Adipocyte (in vitro differentiated cells): ENCODE measurements at regions not wholly inside any gene's neighbourhood (a gene's known extent, or its start where the extent isn't known, plus 50 kb on each side); places are given as distances from the start of the nearest gene placed in this dataset.

Experiments
- DNase-seq: peaks from one replicate; pipeline ENCODE4 v3.0.0-alpha.2; 2015; ENCODE audit warnings: low read depth
- H3K27me3 ChIP-seq: replicated peaks from 2 replicates; pipeline ENCODE4 v1.7.0; 2013; ENCODE audit warnings: mild to moderate bottlenecking, low read length, moderate library complexity; ENCODE audit not compliant: control insufficient read depth, insufficient read depth
- H3K36me3 ChIP-seq: 2 replicates; pipeline ENCODE4 v1.7.0; 2013; ENCODE audit warnings: low read length, mild to moderate bottlenecking, moderate library complexity; ENCODE audit not compliant: control insufficient read depth, insufficient read depth, severe bottlenecking
- H3K4me1 ChIP-seq: 2 replicates; pipeline ENCODE4 v1.7.0; 2013; ENCODE audit warnings: mild to moderate bottlenecking, low read length, moderate library complexity; ENCODE audit not compliant: control insufficient read depth, insufficient read depth
- H3K4me3 ChIP-seq: 2 replicates; pipeline ENCODE4 v1.7.0; 2013; ENCODE audit warnings: mild to moderate bottlenecking, low read length, moderate library complexity
- H3K9ac ChIP-seq: 2 replicates; pipeline ENCODE4 v1.7.0; 2013; ENCODE audit warnings: mild to moderate bottlenecking, low read length, moderate library complexity
- H3K9me3 ChIP-seq: 2 replicates; pipeline ENCODE4 v1.7.0; 2013; ENCODE audit warnings: mild to moderate bottlenecking, low read length, moderate library complexity; ENCODE audit not compliant: control insufficient read depth

GRCh38 chr6:101113468-101114260 is 232.5 kb upstream of the ASCC3 start:
- H3K36me3 ChIP-seq, result no peaks in the 10 kb centered on the region
- no peaks in the 10 kb centered on the region for H3K27me3 ChIP-seq

GRCh38 chr6:101114703-101115102 is 233.6 kb upstream of the ASCC3 start:
- Histone ChIP-seq H3K9ac (no peak overlapping the region), H3K27me3 (no peaks in the 10 kb centered on the region), H3K36me3 (no peaks in the 10 kb centered on the region), H3K4me3 (no peak overlapping the region), H3K4me1 (no peaks in the 10 kb centered on the region), H3K9me3 (no peaks in the 10 kb centered on the region)
- peak; percentile 79 for DNase-seq

More at GRCh38 chr6:101113468-101114260, 232.5 kb upstream of the ASCC3 start:
- DNase-seq, result no peak
- Histone ChIP-seq H3K9ac (no peak overlapping the region), H3K4me3 (no peak overlapping the region), H3K9me3 (no peaks in the 10 kb centered on the region), H3K4me1 (no peaks in the 10 kb centered on the region)

GRCh38 chr6:101116337-101116736 is 235.2 kb upstream of the ASCC3 start:
- DNase-seq, result no peak
- H3K27me3 ChIP-seq, result no peaks in the 10 kb centered on the region
- H3K4me3 ChIP-seq, result no peak overlapping the region
- no peaks in the 10 kb centered on the region for H3K36me3 ChIP-seq
- no peaks in the 10 kb centered on the region for H3K9me3 ChIP-seq
- H3K4me1 ChIP-seq, result no peaks in the 10 kb centered on the region
- H3K9ac ChIP-seq, result no peak overlapping the region

- Histone ChIP-seq H3K36me3 (no peaks in the 10 kb centered on the region), H3K9me3 (no peaks in the 10 kb centered on the region), H3K4me1 (no peaks in the 10 kb centered on the region), H3K4me3 (no peak overlapping the region), H3K27me3 (no peaks in the 10 kb centered on the region), H3K9ac (no peak overlapping the region)
- peak; percentile 25 for DNase-seq
Observed at GRCh38 chr6:101117393-101118135, 236.4 kb upstream of the ASCC3 start.

- Histone ChIP-seq H3K4me1 (no peaks in the 10 kb centered on the region), H3K9ac (no peak overlapping the region), H3K4me3 (no peak overlapping the region), H3K36me3 (no peaks in the 10 kb centered on the region), H3K9me3 (no peaks in the 10 kb centered on the region), H3K27me3 (no peaks in the 10 kb centered on the region)
- peak; percentile 7 for DNase-seq
Observed at GRCh38 chr6:101118136-101118396, 236.9 kb upstream of the ASCC3 start.

- Histone ChIP-seq H3K36me3 (no peaks in the 10 kb centered on the region), H3K9ac (no peak overlapping the region), H3K4me1 (no peaks in the 10 kb centered on the region), H3K9me3 (no peaks in the 10 kb centered on the region), H3K27me3 (no peaks in the 10 kb centered on the region), H3K4me3 (no peak overlapping the region)
- no peak for DNase-seq
Observed at GRCh38 chr6:101120747-101121146, 239.6 kb upstream of the ASCC3 start.

GRCh38 chr6:101125380-101125971 is 244.3 kb upstream of the ASCC3 start:
- no peak overlapping the region for H3K9ac ChIP-seq
- H3K4me1 ChIP-seq, result no peaks in the 10 kb centered on the region
- no peaks in the 10 kb centered on the region for H3K27me3 ChIP-seq
- no peaks in the 10 kb centered on the region for H3K9me3 ChIP-seq
- DNase-seq, result no peak
- H3K36me3 ChIP-seq, result no peaks in the 10 kb centered on the region
- no peak overlapping the region for H3K4me3 ChIP-seq

- Histone ChIP-seq H3K9me3 (no peaks in the 10 kb centered on the region), H3K27me3 (no peaks in the 10 kb centered on the region), H3K9ac (no peak overlapping the region), H3K36me3 (no peaks in the 10 kb centered on the region), H3K4me3 (no peak overlapping the region), H3K4me1 (no peaks in the 10 kb centered on the region)
- DNase-seq, result no peak
Observed at GRCh38 chr6:101126501-101126900, 245.4 kb upstream of the ASCC3 start.

- Histone ChIP-seq H3K4me1 (no peaks in the 10 kb centered on the region), H3K36me3 (no peaks in the 10 kb centered on the region), H3K9ac (no peak overlapping the region), H3K27me3 (no peaks in the 10 kb centered on the region), H3K9me3 (no peaks in the 10 kb centered on the region), H3K4me3 (no peak overlapping the region)
- no peak for DNase-seq
Observed at GRCh38 chr6:101129851-101130250, 248.7 kb upstream of the ASCC3 start.

GRCh38 chr6:101146389-101146788 is 247.1 kb upstream of the GRIK2 start:
- H3K9me3 ChIP-seq, result no peaks in the 10 kb centered on the region
- no peaks in the 10 kb centered on the region for H3K27me3 ChIP-seq
- no peak overlapping the region for H3K4me3 ChIP-seq
- no peaks in the 10 kb centered on the region for H3K4me1 ChIP-seq
- DNase-seq, result peak; percentile 48
- no peaks in the 10 kb centered on the region for H3K36me3 ChIP-seq
- no peak overlapping the region for H3K9ac ChIP-seq

GRCh38 chr6:101150226-101150625 is 243.3 kb upstream of the GRIK2 start:
- no peak for DNase-seq
- Histone ChIP-seq H3K9ac (no peak overlapping the region), H3K4me1 (no peaks in the 10 kb centered on the region)

More at GRCh38 chr6:101150226-101150625, 243.3 kb upstream of the GRIK2 start:
- Histone ChIP-seq H3K36me3 (no peaks in the 10 kb centered on the region), H3K9me3 (no peaks in the 10 kb centered on the region), H3K4me3 (no peak overlapping the region), H3K27me3 (no peaks in the 10 kb centered on the region)
